ENCODE measurements at regions not wholly inside any gene's neighbourhood (a gene's known extent, or its start where the extent isn't known, plus 50 kb on each side); places are given as distances from the start of the nearest gene placed in this dataset.
"Not testable (repeated sequence)": the region's sequence is repeated elsewhere in the genome, so short reads cannot be mapped to it uniquely, and the experiment has no call there.

DNA sequence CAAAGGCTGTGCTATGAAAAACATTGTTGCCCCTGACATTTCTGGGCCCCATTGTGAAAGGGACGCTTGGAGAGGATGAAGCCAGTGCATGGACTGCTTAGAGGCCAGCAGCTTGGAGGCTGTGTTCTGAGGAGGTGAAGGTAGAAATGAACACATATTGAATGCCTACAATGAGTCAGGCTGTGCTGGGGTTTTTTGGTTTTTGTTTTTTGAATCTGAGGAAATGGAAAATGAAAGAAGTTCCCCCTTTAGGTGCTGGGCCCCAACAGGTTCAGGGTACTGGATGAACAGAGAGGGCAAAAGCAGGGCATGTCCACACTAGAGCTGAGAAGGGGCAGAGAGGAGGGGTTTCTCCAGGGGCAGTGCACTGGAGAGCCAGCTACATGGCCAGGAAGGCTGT, 166.1 kb upstream of the API5 start:
- H3K9me3 ChIP-seq, result peaks cover 0 to 4% of the 10 kb centered on the region in 2 donors
- DNase-seq (ENCODE audit: low spot score in 2 of 2), result no peak
- TF ChIP-seq, protein P1, sequence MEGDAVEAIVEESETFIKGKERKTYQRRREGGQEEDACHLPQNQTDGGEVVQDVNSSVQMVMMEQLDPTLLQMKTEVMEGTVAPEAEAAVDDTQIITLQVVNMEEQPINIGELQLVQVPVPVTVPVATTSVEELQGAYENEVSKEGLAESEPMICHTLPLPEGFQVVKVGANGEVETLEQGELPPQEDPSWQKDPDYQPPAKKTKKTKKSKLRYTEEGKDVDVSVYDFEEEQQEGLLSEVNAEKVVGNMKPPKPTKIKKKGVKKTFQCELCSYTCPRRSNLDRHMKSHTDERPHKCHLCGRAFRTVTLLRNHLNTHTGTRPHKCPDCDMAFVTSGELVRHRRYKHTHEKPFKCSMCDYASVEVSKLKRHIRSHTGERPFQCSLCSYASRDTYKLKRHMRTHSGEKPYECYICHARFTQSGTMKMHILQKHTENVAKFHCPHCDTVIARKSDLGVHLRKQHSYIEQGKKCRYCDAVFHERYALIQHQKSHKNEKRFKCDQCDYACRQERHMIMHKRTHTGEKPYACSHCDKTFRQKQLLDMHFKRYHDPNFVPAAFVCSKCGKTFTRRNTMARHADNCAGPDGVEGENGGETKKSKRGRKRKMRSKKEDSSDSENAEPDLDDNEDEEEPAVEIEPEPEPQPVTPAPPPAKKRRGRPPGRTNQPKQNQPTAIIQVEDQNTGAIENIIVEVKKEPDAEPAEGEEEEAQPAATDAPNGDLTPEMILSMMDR (IDR thresholded peaks at IDR 0.05), result no peak
- no peak for TF ChIP-seq POLR2AphosphoS5 (IDR thresholded peaks at IDR 0.05)
- no peak for TF ChIP-seq POLR2A (IDR thresholded peaks at IDR 0.05)
- H3K27ac ChIP-seq, result no peak overlapping the region
- no peaks in the 10 kb centered on the region for H3K36me3 ChIP-seq
- intact Hi-C loops (cut with DNase I; ENCODE audit: low total_unique reads), result no loop called here
- H3K4me1 ChIP-seq, result no peaks in the 10 kb centered on the region
- H3K27me3 ChIP-seq, result no peaks in the 10 kb centered on the region
- H3K4me3 ChIP-seq, result no peak overlapping the region

DNA sequence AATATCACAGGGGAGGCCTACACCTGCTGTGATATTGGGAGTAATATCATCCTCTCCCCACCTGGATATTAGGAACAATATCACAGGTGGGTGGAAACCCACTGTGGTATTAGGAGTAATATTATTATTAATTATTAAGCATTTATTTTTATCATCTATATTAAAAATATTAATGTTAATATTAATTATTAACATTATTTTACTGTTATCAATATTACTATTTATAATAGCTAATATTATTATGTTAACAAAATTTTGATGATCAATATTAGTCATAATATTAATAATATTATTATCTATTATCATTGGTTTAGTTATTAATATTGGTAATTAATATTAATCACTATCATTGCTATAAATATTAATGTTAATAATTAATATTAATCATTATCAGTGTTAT, 161.1 kb upstream of the API5 start:
- Histone ChIP-seq H3K27me3 (peaks cover 0 to 8% of the 10 kb centered on the region in 2 donors), H3K9me3 (no peaks in the 10 kb centered on the region), H3K4me1 (no peaks in the 10 kb centered on the region), H3K4me3 (no peak overlapping the region), H3K27ac (no peak overlapping the region), H3K36me3 (no peaks in the 10 kb centered on the region)
- DNase-seq (ENCODE audit: low spot score in 2 of 2), result no peak
- no peak for TF ChIP-seq POLR2A (IDR thresholded peaks at IDR 0.05)
- TF ChIP-seq, protein P1 (IDR thresholded peaks at IDR 0.05), result no peak
- no peak for TF ChIP-seq POLR2AphosphoS5 (IDR thresholded peaks at IDR 0.05)
- intact Hi-C loops (cut with DNase I; ENCODE audit: low total_unique reads), result no loop called here

DNA sequence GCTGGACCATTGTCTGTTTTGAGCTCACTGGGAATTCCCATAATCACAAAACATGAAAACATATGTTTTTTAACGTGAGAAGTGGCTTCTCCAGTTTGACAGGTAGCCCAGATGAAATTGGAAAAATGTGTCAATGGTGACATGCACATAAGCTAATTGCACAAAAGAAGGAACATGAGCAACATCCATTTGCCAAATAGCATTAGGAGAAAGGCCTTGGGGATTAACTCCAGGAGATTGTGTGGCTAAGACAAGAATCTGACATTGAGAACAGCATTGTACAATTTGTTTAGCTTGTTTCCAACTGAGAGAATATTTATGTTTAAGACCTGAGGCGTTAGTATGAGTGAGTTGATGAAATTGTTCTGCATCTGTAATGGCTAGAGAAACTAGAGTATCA, 147.0 kb upstream of the API5 start:
- H3K27ac ChIP-seq, result no peak overlapping the region
- no peak for TF ChIP-seq POLR2A (IDR thresholded peaks at IDR 0.05)
- TF ChIP-seq, protein P1 (IDR thresholded peaks at IDR 0.05), result no peak
- TF ChIP-seq POLR2AphosphoS5 (IDR thresholded peaks at IDR 0.05), result no peak
- intact Hi-C loops (cut with DNase I; ENCODE audit: low total_unique reads), result no loop called here

DNA sequence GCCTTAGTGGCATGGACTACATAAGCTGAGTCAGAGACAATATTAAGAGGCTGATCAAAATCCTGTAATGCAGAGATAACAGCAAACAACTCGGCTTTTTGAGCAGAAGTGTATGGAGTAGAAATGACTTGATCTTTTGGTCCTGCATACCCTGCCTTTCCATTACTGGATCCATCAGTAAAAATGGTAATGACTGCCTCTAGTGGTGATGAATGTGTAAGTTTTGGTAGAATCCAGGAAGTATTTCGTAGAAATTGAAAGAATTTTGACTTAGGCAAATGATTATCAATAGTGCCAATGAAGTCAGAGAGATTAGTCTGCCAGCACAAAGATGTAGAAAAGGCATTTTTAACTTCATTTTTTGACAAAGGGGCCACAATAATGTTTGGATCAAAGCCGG, 146.4 kb upstream of the API5 start:
- H3K4me3 ChIP-seq; H3K27me3 ChIP-seq; H3K36me3 ChIP-seq; H3K4me1 ChIP-seq; intact Hi-C loops (cut with DNase I; ENCODE audit: low total_unique reads); H3K27ac ChIP-seq; DNase-seq (ENCODE audit: low spot score in 2 of 2); H3K9me3 ChIP-seq: not testable (repeated sequence)

More for the DNA sequence above, 147.0 kb upstream of the API5 start:
- no peaks in the 10 kb centered on the region for H3K36me3 ChIP-seq
- H3K4me1 ChIP-seq, result no peaks in the 10 kb centered on the region
- H3K9me3 ChIP-seq, result no peaks in the 10 kb centered on the region
- no peaks in the 10 kb centered on the region for H3K27me3 ChIP-seq
- no peak for DNase-seq (ENCODE audit: low spot score in 2 of 2)
- no peak overlapping the region for H3K4me3 ChIP-seq

DNA sequence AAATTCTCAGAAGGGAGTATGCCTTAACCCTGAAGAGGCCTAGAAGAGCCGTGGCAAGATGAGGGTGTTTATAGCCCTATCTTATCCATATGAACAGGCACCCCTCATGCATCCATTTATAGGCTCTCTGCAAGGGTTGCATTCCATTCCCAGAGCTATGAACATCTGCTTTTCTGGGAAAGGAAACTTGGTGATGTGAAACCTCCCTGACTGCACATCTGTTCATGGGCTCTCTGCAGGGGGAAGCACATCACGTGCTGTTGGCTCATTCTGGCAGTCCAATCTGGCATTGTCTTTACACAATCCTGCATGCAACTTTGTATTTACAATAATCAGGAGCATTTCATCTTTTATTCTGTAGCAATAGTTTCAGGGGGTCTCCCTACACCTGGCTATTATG, 143.6 kb upstream of the API5 start:
- H3K4me1 ChIP-seq; DNase-seq (ENCODE audit: low spot score in 2 of 2); H3K27ac ChIP-seq; H3K36me3 ChIP-seq; H3K4me3 ChIP-seq; intact Hi-C loops (cut with DNase I; ENCODE audit: low total_unique reads); H3K27me3 ChIP-seq; H3K9me3 ChIP-seq: not testable (repeated sequence)

DNA sequence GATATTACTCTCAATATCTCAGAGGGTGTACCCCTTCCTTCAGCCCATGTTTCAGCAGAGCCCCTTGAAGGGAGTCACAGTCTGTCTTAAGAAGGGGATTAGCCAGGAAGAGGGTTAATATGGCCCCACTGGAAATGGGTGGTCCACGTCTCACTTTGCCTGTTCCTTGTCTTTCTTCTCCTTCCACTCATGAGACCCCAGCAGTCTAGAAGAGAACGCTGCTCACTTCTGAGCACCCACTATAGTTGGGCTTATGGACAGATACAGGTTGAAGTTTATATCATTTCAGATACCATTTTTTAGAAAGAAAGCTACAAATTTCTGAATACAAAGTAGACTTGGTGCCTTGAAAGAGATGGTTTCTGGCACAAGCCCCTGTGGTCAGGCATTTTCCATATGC, 139.3 kb upstream of the API5 start:
- Histone ChIP-seq H3K4me3 (no peak overlapping the region), H3K4me1 (no peaks in the 10 kb centered on the region), H3K36me3 (no peaks in the 10 kb centered on the region), H3K27me3 (no peaks in the 10 kb centered on the region), H3K27ac (no peak overlapping the region), H3K9me3 (no peaks in the 10 kb centered on the region)
- no peak for DNase-seq (ENCODE audit: low spot score in 2 of 2)
- intact Hi-C loops (cut with DNase I; ENCODE audit: low total_unique reads), result no loop called here
- TF ChIP-seq POLR2A (IDR thresholded peaks at IDR 0.05) (no peak), POLR2AphosphoS5 (IDR thresholded peaks at IDR 0.05) (no peak)
- TF ChIP-seq, protein P1 (IDR thresholded peaks at IDR 0.05), result no peak
